ENCODE measurements at regions not wholly inside any gene's neighbourhood (a gene's known extent, or its start where the extent isn't known, plus 50 kb on each side); places are given as distances from the start of the nearest gene placed in this dataset.
"Not testable (repeated sequence)": the region's sequence is repeated elsewhere in the genome, so short reads cannot be mapped to it uniquely, and the experiment has no call there.

GRCh38 chr4:160574272-160574671, 1471.4 kb downstream of the RAPGEF2 start:
- TF ChIP-seq CTCF (IDR thresholded peaks at IDR 0.05); ZFX (IDR thresholded peaks at IDR 0.05; ENCODE audit: borderline replicate concordance): not testable (repeated sequence)

Measured in 22Rv1 (cell line).